IMR-90 (cell line): ENCODE measurements at regions not wholly inside any gene's neighbourhood (a gene's known extent, or its start where the extent isn't known, plus 50 kb on each side); places are given as distances from the start of the nearest gene placed in this dataset.

Experiments
- ATAC-seq: fragments of 200-7000 bp; cut with Tn5 transposase; 2 replicates; pipeline ENCODE4 v1.9.1; 2020; ENCODE audit warnings: low read depth, mild to moderate bottlenecking, moderate library complexity
- BruUV-seq: library from RNA; stranded (reverse); fragments of 400-500 nt; replicated peaks from 2 replicates; lab custom pipeline; 2021; lab: Mats Ljungman, UMichigan
- CTCF ChIA-PET: fragments of 300-600 bp; formaldehyde crosslinking; extraction: SDS; loops from one replicate; lab custom pipeline; 2021; ENCODE audit warnings: antibody characterized with exemption; lab: Yijun Ruan, JAX
- POLR2A ChIA-PET: fragments of 300-600 bp; sonication (Branson Sonifier 250); formaldehyde crosslinking; loops from one replicate; lab custom pipeline; 2022; ENCODE audit warnings: antibody characterized with exemption; ENCODE audit not compliant: unreplicated experiment; lab: Charles Lee
- DNase-seq: peaks from one replicate; pipeline ENCODE4 v3.0.0; 2013
- H2AFZ ChIP-seq: replicated peaks from 2 replicates; pipeline ENCODE3; 2013; ENCODE audit warnings: low read length, mild to moderate bottlenecking; ENCODE audit not compliant: poor library complexity
- H2AK5ac ChIP-seq: 2 replicates; pipeline ENCODE4 v1.6.1; 2013; ENCODE audit warnings: low read depth, low read length, inconsistent platforms
- H2AK9ac ChIP-seq: replicated peaks from 2 replicates; pipeline ENCODE3; 2013; ENCODE audit warnings: mild to moderate bottlenecking, low read depth, low read length, moderate library complexity; ENCODE audit not compliant: poor library complexity
- H2BK120ac ChIP-seq: 2 replicates; pipeline ENCODE4 v1.6.1; 2013; ENCODE audit warnings: low read depth, low read length, inconsistent platforms
- H2BK15ac ChIP-seq: 3 replicates; pipeline ENCODE4 v1.6.1; 2013; ENCODE audit warnings: low read depth, low read length, inconsistent platforms
- H2BK20ac ChIP-seq: 2 replicates; pipeline ENCODE4 v1.6.1; 2013; ENCODE audit warnings: low read depth, mild to moderate bottlenecking, inconsistent platforms, low read length, moderate library complexity
- H2BK5ac ChIP-seq: 2 replicates; pipeline ENCODE4 v1.6.1; 2013; ENCODE audit warnings: mild to moderate bottlenecking, low read depth, low read length, inconsistent platforms; ENCODE audit not compliant: poor library complexity, severe bottlenecking
- H3K14ac ChIP-seq: replicated peaks from 2 replicates; pipeline ENCODE4 v1.6.1; 2013; ENCODE audit warnings: low read depth, low read length, inconsistent platforms
- H3K18ac ChIP-seq: 2 replicates; pipeline ENCODE4 v1.6.1; 2013; ENCODE audit warnings: low read depth, low read length, control low read depth
- H3K23ac ChIP-seq: 2 replicates; pipeline ENCODE4 v1.6.1; 2013; ENCODE audit warnings: low read depth, low read length, inconsistent platforms
- H3K27ac ChIP-seq: 2 replicates; pipeline ENCODE4 v1.5.1; 2013; ENCODE audit warnings: mild to moderate bottlenecking, control low read depth, low read length; ENCODE audit not compliant: insufficient read depth
- H3K27me3 ChIP-seq: 2 replicates; pipeline ENCODE4 v1.6.1; 2013; ENCODE audit warnings: low read length; ENCODE audit not compliant: control insufficient read depth, insufficient read depth
- H3K36me3 ChIP-seq: 2 replicates; pipeline ENCODE4 v1.6.1; 2013; ENCODE audit warnings: low read length, mixed read lengths; ENCODE audit not compliant: control insufficient read depth, insufficient read depth
- H3K4ac ChIP-seq: 2 replicates; pipeline ENCODE4 v1.6.1; 2013; ENCODE audit warnings: low read depth, low read length, inconsistent platforms
- H3K4me1 ChIP-seq: 2 replicates; pipeline ENCODE4 v1.6.1; 2013; ENCODE audit warnings: low read length, mixed read lengths; ENCODE audit not compliant: control insufficient read depth, insufficient read depth
- H3K4me2 ChIP-seq: 2 replicates; pipeline ENCODE4 v1.6.1; 2013; ENCODE audit warnings: low read depth, mild to moderate bottlenecking, control low read depth, low read length, moderate library complexity
- H3K4me3 ChIP-seq: 2 replicates; pipeline ENCODE4 v1.5.1; 2013; ENCODE audit warnings: low read depth, mild to moderate bottlenecking, control low read depth, low read length, moderate library complexity; ENCODE audit not compliant: insufficient read depth
- H3K56ac ChIP-seq: 2 replicates; pipeline ENCODE4 v1.6.1; 2013; ENCODE audit warnings: low read length, inconsistent platforms; ENCODE audit not compliant: insufficient read depth; ENCODE audit errors: extremely low read depth
- H3K79me1 ChIP-seq, 2 experiments: 2 replicates each; pipeline ENCODE4 v1.6.1; 2013; ENCODE audit warnings: low read length in 2 of 2, inconsistent platforms in 1 of 2, low read depth in 1 of 2
- H3K9ac ChIP-seq: 2 replicates; pipeline ENCODE4 v1.6.1; 2013; ENCODE audit warnings: low read depth, low read length, control low read depth
- H3K9me1 ChIP-seq: 2 replicates; pipeline ENCODE4 v1.6.1; 2013; ENCODE audit warnings: low read length, inconsistent platforms; ENCODE audit not compliant: insufficient read depth
- H3K9me3 ChIP-seq: 2 replicates; pipeline ENCODE4 v1.6.1; 2013; ENCODE audit warnings: low read length; ENCODE audit not compliant: control insufficient read depth, insufficient read depth
- H4K20me1 ChIP-seq: 2 replicates; pipeline ENCODE4 v1.6.1; 2013; ENCODE audit warnings: low read length, inconsistent platforms; ENCODE audit not compliant: insufficient read depth
- H4K5ac ChIP-seq: 2 replicates; pipeline ENCODE4 v1.6.1; 2013; ENCODE audit warnings: mild to moderate bottlenecking, low read depth, low read length, control low read depth
- H4K8ac ChIP-seq, 2 experiments: 2 replicates each; pipeline ENCODE4 v1.6.1; 2013; ENCODE audit warnings: low read depth in 2 of 2, low read length in 2 of 2, control low read depth in 1 of 2, inconsistent platforms in 1 of 2
- H4K91ac ChIP-seq: 2 replicates; pipeline ENCODE4 v1.6.1; 2013; ENCODE audit warnings: low read depth, low read length, inconsistent platforms; ENCODE audit not compliant: insufficient read depth
- BHLHE40 ChIP-seq: fragments of 150-350 bp; IDR thresholded peaks from 2 replicates; pipeline ENCODE4 v1.6.1; 2016; ENCODE audit warnings: mild to moderate bottlenecking, low read depth, low read length
- CEBPB ChIP-seq: IDR thresholded peaks from 2 replicates; pipeline ENCODE4 v1.6.1; 2012; ENCODE audit warnings: low read depth, low read length, improper control_type of control experiment
- CHD1 ChIP-seq: IDR thresholded peaks from 2 replicates; pipeline ENCODE4 v1.6.1; 2012; ENCODE audit warnings: low read depth, low read length, improper control_type of control experiment
- CTCF ChIP-seq: conservative IDR thresholded peaks from 2 replicates; pipeline ENCODE4 v1.5.1; 2012; ENCODE audit warnings: mild to moderate bottlenecking, low read depth, low read length, improper control_type of control experiment
- ELK1 ChIP-seq: fragments of 150-350 bp; IDR thresholded peaks from 2 replicates; pipeline ENCODE4 v1.6.1; 2016; ENCODE audit warnings: low read depth, mild to moderate bottlenecking, low read length, moderate library complexity, borderline replicate concordance
- FOS ChIP-seq: fragments of 150-350 bp; IDR thresholded peaks from 2 replicates; pipeline ENCODE4 v1.6.1; 2016; ENCODE audit warnings: low read depth, low read length
- MAFK ChIP-seq: IDR thresholded peaks from 2 replicates; pipeline ENCODE4 v1.6.1; 2012; ENCODE audit warnings: low read depth, low read length, improper control_type of control experiment
- MAZ ChIP-seq: IDR thresholded peaks from 2 replicates; pipeline ENCODE4 v1.6.1; 2012; ENCODE audit warnings: low read depth, mild to moderate bottlenecking, low read length, improper control_type of control experiment, moderate library complexity, borderline replicate concordance
- MXI1 ChIP-seq: IDR thresholded peaks from 2 replicates; pipeline ENCODE4 v1.6.1; 2012; ENCODE audit warnings: low read depth, mild to moderate bottlenecking, low read length, moderate library complexity, borderline replicate concordance
- NFE2L2 ChIP-seq: fragments of 150-350 bp; IDR thresholded peaks from 2 replicates; pipeline ENCODE4 v1.6.1; 2016; ENCODE audit warnings: low read depth, mild to moderate bottlenecking, low read length
- POLR2A ChIP-seq: IDR thresholded peaks from 2 replicates; pipeline ENCODE4 v1.6.1; 2012; ENCODE audit warnings: mild to moderate bottlenecking, low read depth, low read length
- RAD21 ChIP-seq: IDR thresholded peaks from 2 replicates; pipeline ENCODE4 v1.6.1; 2012; ENCODE audit warnings: low read length, improper control_type of control experiment
- RCOR1 ChIP-seq: IDR thresholded peaks from 2 replicates; pipeline ENCODE4 v1.6.1; 2012; ENCODE audit warnings: mild to moderate bottlenecking, low read length, improper control_type of control experiment; ENCODE audit not compliant: insufficient replicate concordance
- RFX5 ChIP-seq: IDR thresholded peaks from 2 replicates; pipeline ENCODE4 v1.8.0; 2012; ENCODE audit warnings: low read depth, mild to moderate bottlenecking, low read length, moderate library complexity
- SMC3 ChIP-seq: fragments of 150-350 bp; IDR thresholded peaks from 2 replicates; pipeline ENCODE4 v1.6.1; 2016; ENCODE audit warnings: low read depth, mild to moderate bottlenecking, antibody characterized with exemption, low read length, moderate library complexity
- USF2 ChIP-seq: fragments of 150-350 bp; IDR thresholded peaks from 2 replicates; pipeline ENCODE4 v1.6.1; 2017; ENCODE audit warnings: mild to moderate bottlenecking, antibody characterized with exemption, low read length, low read depth
- WGBS, 2 experiments: methylation state at CpG; one replicate each; pipeline versions ENCODE4 v1.1.5 to v1.1.7; 2013; ENCODE audit warnings: missing lambda C conversion rate in 2 of 2; ENCODE audit not compliant: insufficient read length in 1 of 2; ENCODE audit errors: extremely low coverage in 2 of 2; 5-methylcytosine and 5-hydroxymethylcytosine counted together
- dilution Hi-C: fragments of 300-500 bp; cut with HindIII; formaldehyde crosslinking; loops from one replicate; pipeline ENCODE4 v1.14.3; 2018; ENCODE audit warnings: low sequenced_read_pairs; ENCODE audit not compliant: unreplicated experiment
- in situ Hi-C: fragments of 300-500 bp; cut with MboI; formaldehyde crosslinking; loops from 3 replicates; pipeline ENCODE4 v1.14.3; 2019; ENCODE audit warnings: low sequenced_read_pairs, inconsistent platforms, mixed read lengths
- intact Hi-C: fragments of 100-400 bp; cut with micrococcal nuclease; formaldehyde crosslinking; loops from 2 replicates; pipeline ENCODE4 v1.10.0; 2022

- Histone ChIP-seq H2BK5ac (no peak overlapping the region), H3K4me2 (no peak overlapping the region), H3K9ac (no peak overlapping the region), H4K8ac (no peak overlapping the region), H2BK120ac (no peak overlapping the region), H3K56ac (no peak overlapping the region), H3K4me1 (no peaks in the 10 kb centered on the region), H3K4me3 (no peak overlapping the region), H3K4ac (no peak overlapping the region), H4K91ac (no peak overlapping the region), H2AK9ac (no peak overlapping the region), H3K27me3 (peaks cover 14% of the 10 kb centered on the region), H3K23ac (no peak overlapping the region), H3K27ac (no peak overlapping the region), H2BK20ac (no peak overlapping the region), H3K9me3 (no peaks in the 10 kb centered on the region; the same call in 1 of the 2 replicates), H3K9me1 (0 out of 2 replicates have a peak, but pooled peaks cover 2% of the 10 kb centered on the region), H3K79me1 (no peaks in the 10 kb centered on the region), H3K14ac (no peak overlapping the region), H4K20me1 (no peaks in the 10 kb centered on the region), H3K36me3 (no peaks in the 10 kb centered on the region), H2AK5ac (no peak overlapping the region), H3K18ac (peak overlapping the region; percentile 64), H4K5ac (0 out of 2 replicates have a peak overlapping the region, but pooled peaks have one; percentile 50), H2AFZ (no peak overlapping the region), H2BK15ac (no peak overlapping the region)
- TF ChIP-seq RAD21 (no peak), FOS (no peak), MXI1 (no peak), POLR2A (no peak), SMC3 (no peak), RCOR1 (no peak), MAFK (no peak), RFX5 (no peak), CEBPB (no peak), CHD1 (no peak), BHLHE40 (no peak), ELK1 (no peak), NFE2L2 (no peak), USF2 (no peak), MAZ (no peak), CTCF (no peak)
- ChIA-PET CTCF (no interaction called here), POLR2A (no interaction called here)
- intact Hi-C loops (no loop called here), in situ Hi-C loops (no loop called here), dilution Hi-C loops (no loop called here)
- DNase-seq (no peak), ATAC-seq (no peak)
- no TSS peak for BruUV-seq
- 65% methylated on average over 2 of the region's 8 CpGs; no CpG with 5 or more reads in 1 of the 2 experiments for WGBS, 2 experiments
Observed at GRCh38 chr2:236712961-236713673, 143.5 kb downstream of the ACKR3 start.
